Pancreas (tissue), 10 donors: ENCODE measurements at regions not wholly inside any gene's neighbourhood (a gene's known extent, or its start where the extent isn't known, plus 50 kb on each side); places are given as distances from the start of the nearest gene placed in this dataset.

Source experiments
- ATAC-seq, 4 donors: fragments of 200-7000 bp; cut with Tn5 transposase; one replicate each; pipeline versions ENCODE4 v1.8.0 to v1.9.1; 2020; ENCODE audit warnings: mild to moderate bottlenecking in 4 of 4, moderate library complexity in 4 of 4
- DNase-seq, 6 donors: peaks; one replicate each; pipeline ENCODE4 v3.0.0-alpha.2; 2020
- FAIRE-seq: peaks from 2 replicates; lab custom pipeline; 2012; peaks lifted over from hg19 to GRCh38; lab: Jason Lieb, UNC
- H3K27ac ChIP-seq, 4 donors: fragments of 200-600 bp; sonication (generic); 1 replicate in 3 of 4; 2 replicates in 1 of 4; pipeline versions ENCODE4 v1.5.0 to v1.8.0; 2020
- H3K27me3 ChIP-seq, 4 donors: fragments of 200-600 bp; one replicate each; pipeline ENCODE4 v1.8.0; 2021
- H3K36me3 ChIP-seq, 3 donors: fragments of 200-600 bp; sonication (generic) in 1 of 3; one replicate each; pipeline versions ENCODE4 v1.5.0 to v1.8.0; 2020 to 2021
- H3K4me1 ChIP-seq, 3 donors: fragments of 200-600 bp; one replicate each; pipeline ENCODE4 v1.8.0; 2021
- H3K4me3 ChIP-seq, 4 donors: fragments of 200-600 bp; sonication (generic) in 2 of 4; one replicate each; pipeline versions ENCODE4 v1.5.0 to v1.8.0; 2020 to 2021
- H3K9me3 ChIP-seq, 4 donors: fragments of 200-600 bp; one replicate each; pipeline ENCODE4 v1.8.0; 2021
- WGBS, 2 donors: extraction: QIAGEN DNeasy Blood & Tissue Kit; methylation state at CpG; one replicate each; pipeline ENCODE4 v1.1.7; 2013; 5-methylcytosine and 5-hydroxymethylcytosine counted together
- intact Hi-C, 3 donors: fragments of 100-400 bp; cut with DNase I; formaldehyde crosslinking; loops; one replicate each; pipeline versions ENCODE4 v1.11.1 to v1.14.2; 2022
- TF ChIP-seq, protein P1 (sequence below), 4 donors: fragments of 200-600 bp; sonication (generic) in 3 of 4; IDR thresholded peaks; one replicate each; pipeline versions ENCODE4 v1.5.0 to v1.8.0; 2021; ENCODE audit warnings: antibody characterized with exemption in 4 of 4
- donor health status: healthy with polysubstance abuse.
- donor health status: DM: no; HTN: no; CAD: no; lungs with moderate emphysema.
- donor health status: DM: no; HTN: no; CAD: no.
- donor health status: control.
- donor health status: control.
- donor health status: Bipolar disorder and iron deficiency.
- donor health status: DM: yes; HTN: yes; CAD: no.
- donor health status: DM: no; HTN: no; CAD: no.
- donor health status: DM: no; HTN: no; CAD: no.
- donor health status: DM: yes; HTN: yes; CAD: no.

DNA sequence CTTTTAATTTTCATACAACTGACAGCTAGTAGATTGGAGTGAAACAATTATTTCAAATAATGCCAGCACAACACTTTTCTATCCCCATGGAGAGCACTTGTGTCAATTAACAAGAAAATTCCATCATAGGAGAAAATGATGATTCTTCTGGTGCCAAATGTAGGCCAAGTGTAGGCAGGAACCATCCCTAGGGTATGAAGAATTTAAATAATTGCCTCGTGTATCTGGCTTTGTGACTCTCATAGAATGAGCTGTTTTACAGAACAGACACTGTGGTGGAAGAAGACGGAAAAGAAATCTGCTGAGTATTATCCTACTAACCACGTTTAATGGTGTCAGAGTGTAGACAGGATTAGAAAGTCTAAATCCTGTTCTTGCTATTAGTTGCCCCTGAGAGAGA lies 1542.2 kb downstream of the LRRC4C start:
- 53 to 54% methylated on average over 3 of the region's 3 CpGs for WGBS, 2 donors
- ATAC-seq (no peak), FAIRE-seq (no peak), DNase-seq (no peak)
- TF ChIP-seq, protein P1, sequence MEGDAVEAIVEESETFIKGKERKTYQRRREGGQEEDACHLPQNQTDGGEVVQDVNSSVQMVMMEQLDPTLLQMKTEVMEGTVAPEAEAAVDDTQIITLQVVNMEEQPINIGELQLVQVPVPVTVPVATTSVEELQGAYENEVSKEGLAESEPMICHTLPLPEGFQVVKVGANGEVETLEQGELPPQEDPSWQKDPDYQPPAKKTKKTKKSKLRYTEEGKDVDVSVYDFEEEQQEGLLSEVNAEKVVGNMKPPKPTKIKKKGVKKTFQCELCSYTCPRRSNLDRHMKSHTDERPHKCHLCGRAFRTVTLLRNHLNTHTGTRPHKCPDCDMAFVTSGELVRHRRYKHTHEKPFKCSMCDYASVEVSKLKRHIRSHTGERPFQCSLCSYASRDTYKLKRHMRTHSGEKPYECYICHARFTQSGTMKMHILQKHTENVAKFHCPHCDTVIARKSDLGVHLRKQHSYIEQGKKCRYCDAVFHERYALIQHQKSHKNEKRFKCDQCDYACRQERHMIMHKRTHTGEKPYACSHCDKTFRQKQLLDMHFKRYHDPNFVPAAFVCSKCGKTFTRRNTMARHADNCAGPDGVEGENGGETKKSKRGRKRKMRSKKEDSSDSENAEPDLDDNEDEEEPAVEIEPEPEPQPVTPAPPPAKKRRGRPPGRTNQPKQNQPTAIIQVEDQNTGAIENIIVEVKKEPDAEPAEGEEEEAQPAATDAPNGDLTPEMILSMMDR (IDR thresholded peaks at IDR 0.05), result no peak
- no peaks in the 10 kb centered on the region for H3K27me3 ChIP-seq
- no peaks in the 10 kb centered on the region for H3K36me3 ChIP-seq
- intact Hi-C loops, result no loop called here
- no peak overlapping the region for H3K27ac ChIP-seq
- no peaks in the 10 kb centered on the region for H3K4me1 ChIP-seq
- H3K9me3 ChIP-seq, result no peaks in the 10 kb centered on the region
- no peak overlapping the region for H3K4me3 ChIP-seq

DNA sequence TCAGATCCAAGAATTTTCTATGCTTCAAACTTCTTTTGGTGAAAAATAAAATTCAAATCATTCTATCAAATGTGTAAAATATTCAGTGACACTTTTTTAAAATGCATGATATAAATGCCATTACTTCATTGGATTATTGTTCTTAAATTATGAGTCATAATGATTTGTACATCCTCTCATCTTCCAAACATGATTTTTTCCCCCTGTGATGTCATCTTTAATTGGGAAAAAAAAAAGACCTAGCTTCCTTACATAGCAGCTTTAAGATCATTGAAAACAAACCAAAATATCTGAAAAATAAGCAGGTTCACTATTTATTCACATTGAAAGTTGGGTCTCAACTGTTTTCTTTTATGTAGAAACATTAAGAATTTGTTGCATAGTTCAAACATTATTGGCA lies 1549.4 kb downstream of the LRRC4C start:
- no peak overlapping the region for H3K27ac ChIP-seq
- no peaks in the 10 kb centered on the region for H3K36me3 ChIP-seq
- TF ChIP-seq, protein P1 (IDR thresholded peaks at IDR 0.05), result no peak
- H3K4me3 ChIP-seq, result no peak overlapping the region
- no peaks in the 10 kb centered on the region for H3K27me3 ChIP-seq
- ATAC-seq, result no peak
- H3K9me3 ChIP-seq, result no peaks in the 10 kb centered on the region
- H3K4me1 ChIP-seq, result no peaks in the 10 kb centered on the region
- intact Hi-C loops, result no loop called here
- no peak for FAIRE-seq
- no peak for DNase-seq

DNA sequence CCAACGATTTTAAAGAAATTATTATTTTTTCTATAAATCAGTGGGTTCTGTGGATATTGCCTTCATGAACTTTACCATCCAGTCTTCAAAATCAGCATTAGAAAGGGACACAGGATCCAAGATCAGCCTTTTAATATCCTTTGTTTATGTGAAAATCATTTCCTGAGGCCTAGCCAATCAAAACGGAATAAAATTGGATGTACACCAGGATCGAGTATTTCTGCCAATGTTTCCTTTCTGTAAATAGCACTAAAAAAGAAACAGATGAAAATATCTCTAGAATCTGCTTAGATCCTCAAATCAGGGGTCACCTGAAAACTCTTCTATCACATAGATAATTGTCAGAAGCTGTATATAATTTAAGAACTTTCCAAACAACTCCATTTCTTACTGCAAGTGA lies 1598.5 kb downstream of the LRRC4C start:
- WGBS, 2 donors, result 42 to 59% methylated on average over 3 of the region's 3 CpGs
- H3K4me1 ChIP-seq, result no peaks in the 10 kb centered on the region
- H3K27me3 ChIP-seq, result no peaks in the 10 kb centered on the region
- TF ChIP-seq, protein P1 (IDR thresholded peaks at IDR 0.05), result no peak
- H3K4me3 ChIP-seq, result no peak overlapping the region
- intact Hi-C loops, result no loop called here
- no peak for ATAC-seq
- H3K36me3 ChIP-seq, result no peaks in the 10 kb centered on the region
- no peaks in the 10 kb centered on the region for H3K9me3 ChIP-seq
- no peak for DNase-seq
- no peak overlapping the region for H3K27ac ChIP-seq
- FAIRE-seq, result no peak

DNA sequence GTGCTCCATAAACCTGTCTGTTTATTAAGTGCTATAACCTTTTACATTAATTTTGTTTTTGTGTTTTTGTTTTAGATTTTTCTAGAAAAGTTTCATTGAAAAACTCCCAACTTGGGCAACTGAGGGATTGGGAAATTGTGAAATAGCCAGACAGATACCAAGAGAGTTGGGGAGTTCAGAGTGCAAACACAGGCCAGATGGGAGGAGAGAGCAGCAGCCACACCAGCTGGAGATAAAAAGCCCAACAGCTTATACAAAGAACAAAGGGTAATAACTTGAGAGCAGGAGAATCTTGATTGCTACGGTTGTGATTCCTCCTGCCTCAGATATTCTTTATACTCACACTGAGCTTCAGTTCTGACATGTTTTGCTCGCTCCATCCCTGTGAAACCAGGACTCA lies 1642.2 kb downstream of the LRRC4C start:
- H3K4me1 ChIP-seq, result no peaks in the 10 kb centered on the region
- no peak overlapping the region for H3K27ac ChIP-seq
- H3K36me3 ChIP-seq, result no peaks in the 10 kb centered on the region
- TF ChIP-seq, protein P1 (IDR thresholded peaks at IDR 0.05), result no peak
- H3K4me3 ChIP-seq, result no peak overlapping the region
- FAIRE-seq (no peak), ATAC-seq (no peak), DNase-seq (no peak)
- H3K27me3 ChIP-seq, result no peaks in the 10 kb centered on the region
- intact Hi-C loops, result no loop called here
- H3K9me3 ChIP-seq, result no peaks in the 10 kb centered on the region
- 31 to 33% methylated on average over 2 of the region's 2 CpGs for WGBS, 2 donors

DNA sequence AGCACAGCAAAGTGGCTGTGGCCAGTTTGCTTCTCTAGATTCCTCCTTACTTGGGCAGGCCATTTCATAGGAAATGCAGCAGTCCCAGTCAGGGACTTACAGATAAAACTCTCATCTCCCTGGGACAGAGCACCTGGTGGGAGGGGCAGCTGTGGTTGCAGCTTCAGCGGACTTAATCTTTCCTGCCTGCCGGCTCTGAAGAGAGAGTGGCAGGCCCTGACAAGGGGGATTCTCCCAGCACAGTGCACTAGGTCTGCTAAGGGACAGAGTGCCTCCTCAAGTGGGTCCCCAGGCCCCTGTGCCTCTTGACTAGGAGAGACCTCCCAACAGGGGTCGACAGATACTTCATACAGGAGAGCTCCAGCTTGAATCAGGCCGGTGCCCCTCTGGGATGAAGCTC lies 1649.1 kb downstream of the LRRC4C start:
- no peak overlapping the region for H3K4me3 ChIP-seq
- FAIRE-seq (no peak), DNase-seq (no peak), ATAC-seq (no peak)
- no peaks in the 10 kb centered on the region for H3K4me1 ChIP-seq
- intact Hi-C loops, result no loop called here
- TF ChIP-seq, protein P1 (IDR thresholded peaks at IDR 0.05), result no peak
- 33 to 35% methylated on average over 4 of the region's 4 CpGs for WGBS, 2 donors
- no peaks in the 10 kb centered on the region for H3K27me3 ChIP-seq
- H3K9me3 ChIP-seq, result no peaks in the 10 kb centered on the region
- no peaks in the 10 kb centered on the region for H3K36me3 ChIP-seq
- H3K27ac ChIP-seq, result no peak overlapping the region
